HG02759 (cell line): ENCODE measurements at regions not wholly inside any gene's neighbourhood (a gene's known extent, or its start where the extent isn't known, plus 50 kb on each side); places are given as distances from the start of the nearest gene placed in this dataset.

Experiments used
- ATAC-seq: cut with Tn5 transposase; IDR thresholded peaks from one replicate; pipeline ENCODE4 v1.9.1; 2021; ENCODE audit warnings: mild to moderate bottlenecking, moderate library complexity; ENCODE audit not compliant: unreplicated experiment

DNA sequence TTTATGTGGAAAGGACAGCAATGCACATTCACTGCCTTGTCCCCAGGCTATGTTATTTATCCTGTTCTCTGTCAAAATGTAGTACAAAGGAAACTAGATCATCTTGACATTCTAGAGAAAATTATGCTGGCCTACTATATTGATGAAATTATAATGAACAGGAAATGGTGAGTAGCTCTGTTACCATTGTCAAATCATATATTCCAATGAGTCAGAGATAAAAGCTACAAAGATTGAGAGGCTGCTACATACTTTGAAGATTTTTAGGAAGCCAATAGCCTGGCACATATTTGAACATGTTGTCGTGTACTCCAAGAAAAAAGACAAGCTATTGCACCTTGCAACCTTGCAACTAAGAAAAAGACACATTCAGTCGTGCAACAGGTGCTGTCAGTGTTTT lies 52.7 kb upstream of the TET2 start:
- no peak for ATAC-seq
